ENCODE measurements at regions not wholly inside any gene's neighbourhood (a gene's known extent, or its start where the extent isn't known, plus 50 kb on each side); places are given as distances from the start of the nearest gene placed in this dataset.

GRCh38 chr7:42461537-42461936 lies 224.5 kb upstream of the GLI3 start:
- CTCF ChIA-PET: no interaction called here
- POLR2A ChIA-PET (ENCODE audit: low non-redundant PET): no interaction called here
- no peak overlapping the region for H3K27ac ChIP-seq
- DNase-seq (ENCODE audit: low spot score): no peak
- TF ChIP-seq CTCF (conservative IDR thresholded peaks at IDR 0.05; ENCODE audit: low read depth): no peak

GRCh38 chr7:42460933-42461332 lies 223.9 kb upstream of the GLI3 start:
- CTCF ChIA-PET: no interaction called here
- TF ChIP-seq CTCF (conservative IDR thresholded peaks at IDR 0.05; ENCODE audit: low read depth): no peak
- no peak overlapping the region for H3K27ac ChIP-seq
- POLR2A ChIA-PET (ENCODE audit: low non-redundant PET): no interaction called here
- DNase-seq (ENCODE audit: low spot score): no peak

GRCh38 chr7:42460148-42460547 lies 223.1 kb upstream of the GLI3 start:
- H3K27ac ChIP-seq: no peak overlapping the region
- no peak for TF ChIP-seq CTCF (conservative IDR thresholded peaks at IDR 0.05; ENCODE audit: low read depth)
- POLR2A ChIA-PET (ENCODE audit: low non-redundant PET): no interaction called here
- CTCF ChIA-PET: no interaction called here
- DNase-seq (ENCODE audit: low spot score): no peak

- TF ChIP-seq CTCF (conservative IDR thresholded peaks at IDR 0.05; ENCODE audit: low read depth): no peak
- H3K27ac ChIP-seq: no peak overlapping the region
- ChIA-PET POLR2A (ENCODE audit: low non-redundant PET) (no interaction called here), CTCF (no interaction called here)
- DNase-seq (ENCODE audit: low spot score): no peak
These were observed 220.7 kb upstream of the GLI3 start for GRCh38 chr7:42457663-42458062.

- no peak overlapping the region for H3K27ac ChIP-seq
- POLR2A ChIA-PET (ENCODE audit: low non-redundant PET): no interaction called here
- CTCF ChIA-PET: no interaction called here
- TF ChIP-seq CTCF (conservative IDR thresholded peaks at IDR 0.05; ENCODE audit: low read depth): no peak
- DNase-seq (ENCODE audit: low spot score): no peak
These were observed 219.8 kb upstream of the GLI3 start for GRCh38 chr7:42456756-42457276.

- TF ChIP-seq CTCF (conservative IDR thresholded peaks at IDR 0.05; ENCODE audit: low read depth): no peak
- no peak overlapping the region for H3K27ac ChIP-seq
- ChIA-PET CTCF (no interaction called here), POLR2A (ENCODE audit: low non-redundant PET) (no interaction called here)
- DNase-seq (ENCODE audit: low spot score): no peak
These were observed 219.3 kb upstream of the GLI3 start for GRCh38 chr7:42456267-42456666.

- DNase-seq (ENCODE audit: low spot score): no peak
- CTCF ChIA-PET: no interaction called here
- POLR2A ChIA-PET (ENCODE audit: low non-redundant PET): interaction anchor here (0.6 kb wide), 1 partner anchor 103 kb away, joined by 3 read pairs; no protein-coding TSS in a partner anchor
- TF ChIP-seq CTCF (conservative IDR thresholded peaks at IDR 0.05; ENCODE audit: low read depth): no peak
- H3K27ac ChIP-seq: no peak overlapping the region
These were observed 216.9 kb upstream of the GLI3 start for GRCh38 chr7:42453931-42454361.

Measured in RWPE1 (cell line).